ENCODE measurements at regions not wholly inside any gene's neighbourhood (a gene's known extent, or its start where the extent isn't known, plus 50 kb on each side); places are given as distances from the start of the nearest gene placed in this dataset.

DNA sequence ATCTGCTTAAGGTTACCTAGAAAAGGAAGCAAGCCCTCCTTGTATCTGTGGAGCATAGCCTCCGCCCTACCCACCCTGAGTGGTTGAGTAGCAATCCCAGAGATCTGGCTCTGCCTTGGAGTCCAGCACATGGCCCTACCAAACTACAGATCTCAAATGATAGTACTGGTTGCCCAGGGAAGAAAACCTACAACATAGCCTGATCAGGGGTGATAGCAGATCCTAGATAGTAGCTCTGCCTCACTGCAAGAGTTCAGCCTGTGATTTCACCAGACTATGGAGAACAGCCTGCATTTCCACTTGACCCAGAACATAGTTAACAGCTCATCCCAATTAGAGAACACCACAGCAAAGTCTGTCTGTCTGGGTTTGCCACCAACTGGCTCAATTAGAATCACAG is 279.5 kb downstream of the ETNK1 start:
- no peak for TF ChIP-seq EZH2phosphoT487 (IDR thresholded peaks at IDR 0.05; ENCODE audit: borderline replicate concordance, low read depth, low read length)
- TF ChIP-seq, protein P1, sequence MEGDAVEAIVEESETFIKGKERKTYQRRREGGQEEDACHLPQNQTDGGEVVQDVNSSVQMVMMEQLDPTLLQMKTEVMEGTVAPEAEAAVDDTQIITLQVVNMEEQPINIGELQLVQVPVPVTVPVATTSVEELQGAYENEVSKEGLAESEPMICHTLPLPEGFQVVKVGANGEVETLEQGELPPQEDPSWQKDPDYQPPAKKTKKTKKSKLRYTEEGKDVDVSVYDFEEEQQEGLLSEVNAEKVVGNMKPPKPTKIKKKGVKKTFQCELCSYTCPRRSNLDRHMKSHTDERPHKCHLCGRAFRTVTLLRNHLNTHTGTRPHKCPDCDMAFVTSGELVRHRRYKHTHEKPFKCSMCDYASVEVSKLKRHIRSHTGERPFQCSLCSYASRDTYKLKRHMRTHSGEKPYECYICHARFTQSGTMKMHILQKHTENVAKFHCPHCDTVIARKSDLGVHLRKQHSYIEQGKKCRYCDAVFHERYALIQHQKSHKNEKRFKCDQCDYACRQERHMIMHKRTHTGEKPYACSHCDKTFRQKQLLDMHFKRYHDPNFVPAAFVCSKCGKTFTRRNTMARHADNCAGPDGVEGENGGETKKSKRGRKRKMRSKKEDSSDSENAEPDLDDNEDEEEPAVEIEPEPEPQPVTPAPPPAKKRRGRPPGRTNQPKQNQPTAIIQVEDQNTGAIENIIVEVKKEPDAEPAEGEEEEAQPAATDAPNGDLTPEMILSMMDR (conservative IDR thresholded peaks at IDR 0.05; ENCODE audit: low read length), result no peak
- POLR2A ChIA-PET, result interaction anchor here (0.6 kb wide), 1 partner anchor 592 kb away, joined by 5 read pairs; no protein-coding TSS in a partner anchor
- Histone ChIP-seq H3K9me3 (ENCODE audit: low read length) (no peaks in the 10 kb centered on the region), H4K20me1 (ENCODE audit: insufficient read depth, low read length) (no peaks in the 10 kb centered on the region), H3K27ac (ENCODE audit: low read depth, low read length, poor library complexity, severe bottlenecking) (no peak overlapping the region), H3K4me3 (ENCODE audit: low read depth, low read length, poor library complexity, severe bottlenecking) (no peak overlapping the region), H2AFZ (ENCODE audit: low read length) (no peak overlapping the region), H3K79me2 (ENCODE audit: insufficient read depth, low read depth, low read length) (no peaks in the 10 kb centered on the region), H3K9me2 (ENCODE audit: insufficient read depth, low read length) (no peaks in the 10 kb centered on the region), H3K4me2 (ENCODE audit: low read length) (no peak overlapping the region), H3K36me3 (ENCODE audit: insufficient read depth, low read length) (no peaks in the 10 kb centered on the region), H3K4me1 (ENCODE audit: insufficient read depth, low read length, poor library complexity, severe bottlenecking) (no peaks in the 10 kb centered on the region)
- no peak for DNase-seq (ENCODE audit: low spot score)
- BruUV-seq (replicated peaks), result no TSS peak
- intact Hi-C loops (cut with micrococcal nuclease; ENCODE audit: unreplicated experiment), result no loop called here
- CTCF ChIA-PET (ENCODE audit: unreplicated experiment), result no interaction called here

DNA sequence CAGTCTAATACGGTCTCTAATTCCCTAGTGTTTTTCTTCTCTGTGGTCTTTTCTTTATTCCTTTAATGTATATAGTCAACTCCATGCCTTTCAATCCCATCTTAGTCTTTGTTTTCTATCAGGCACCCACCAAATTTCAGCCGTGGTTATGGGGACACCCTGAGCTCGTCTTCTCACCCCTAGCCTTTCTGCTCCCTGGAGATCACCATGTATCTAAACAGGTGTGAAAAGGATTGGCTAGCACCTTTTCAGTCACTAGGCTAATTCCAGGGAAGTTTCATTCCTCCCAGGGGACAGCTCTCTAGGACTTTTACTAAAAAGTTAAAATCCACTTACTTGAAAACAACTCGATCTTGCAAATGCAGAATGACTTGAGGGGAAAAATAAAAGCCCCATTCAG is 291.3 kb downstream of the ETNK1 start:
- no peak for TF ChIP-seq EZH2phosphoT487 (IDR thresholded peaks at IDR 0.05; ENCODE audit: borderline replicate concordance, low read depth, low read length)
- TF ChIP-seq, protein P1 (conservative IDR thresholded peaks at IDR 0.05; ENCODE audit: low read length), result no peak
- Histone ChIP-seq H3K36me3 (ENCODE audit: insufficient read depth, low read length) (no peaks in the 10 kb centered on the region), H3K79me2 (ENCODE audit: insufficient read depth, low read depth, low read length) (no peaks in the 10 kb centered on the region), H3K9me3 (ENCODE audit: low read length) (no peaks in the 10 kb centered on the region), H3K4me3 (ENCODE audit: low read depth, low read length, poor library complexity, severe bottlenecking) (no peak overlapping the region), H3K9me2 (ENCODE audit: insufficient read depth, low read length) (no peaks in the 10 kb centered on the region), H3K4me1 (ENCODE audit: insufficient read depth, low read length, poor library complexity, severe bottlenecking) (no peaks in the 10 kb centered on the region), H3K4me2 (ENCODE audit: low read length) (no peak overlapping the region), H2AFZ (ENCODE audit: low read length) (no peak overlapping the region), H3K27ac (ENCODE audit: low read depth, low read length, poor library complexity, severe bottlenecking) (no peak overlapping the region), H4K20me1 (ENCODE audit: insufficient read depth, low read length) (no peaks in the 10 kb centered on the region)
- intact Hi-C loops (cut with micrococcal nuclease; ENCODE audit: unreplicated experiment), result no loop called here
- no peak for DNase-seq (ENCODE audit: low spot score)
- POLR2A ChIA-PET, result no interaction called here
- no TSS peak for BruUV-seq (replicated peaks)
- CTCF ChIA-PET (ENCODE audit: unreplicated experiment), result no interaction called here

DNA sequence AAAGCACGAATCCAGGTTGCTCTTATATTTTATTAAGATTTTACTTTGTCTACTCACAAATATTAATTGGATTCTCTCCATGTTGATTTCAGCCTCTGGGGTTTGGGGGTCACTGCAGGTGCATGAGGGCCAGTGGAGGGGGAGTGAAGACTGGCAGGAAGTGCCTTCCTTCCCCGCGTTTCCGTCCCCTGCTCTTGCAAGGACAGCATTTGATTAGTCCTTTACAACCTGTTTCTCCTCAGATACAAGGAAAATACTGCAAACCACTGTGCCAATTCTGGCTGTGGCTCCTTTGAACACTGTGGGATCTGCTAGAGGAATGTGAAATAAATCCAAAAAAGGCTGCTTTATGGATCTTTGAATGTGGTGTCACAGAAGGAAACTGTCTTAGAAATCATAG is 291.8 kb downstream of the ETNK1 start:
- Histone ChIP-seq H4K20me1 (ENCODE audit: insufficient read depth, low read length) (no peaks in the 10 kb centered on the region), H3K79me2 (ENCODE audit: insufficient read depth, low read depth, low read length) (no peaks in the 10 kb centered on the region), H3K4me3 (ENCODE audit: low read depth, low read length, poor library complexity, severe bottlenecking) (no peak overlapping the region), H3K36me3 (ENCODE audit: insufficient read depth, low read length) (no peaks in the 10 kb centered on the region), H2AFZ (ENCODE audit: low read length) (no peak overlapping the region), H3K4me2 (ENCODE audit: low read length) (no peak overlapping the region), H3K9me3 (ENCODE audit: low read length) (no peaks in the 10 kb centered on the region), H3K4me1 (ENCODE audit: insufficient read depth, low read length, poor library complexity, severe bottlenecking) (no peaks in the 10 kb centered on the region), H3K27ac (ENCODE audit: low read depth, low read length, poor library complexity, severe bottlenecking) (no peak overlapping the region), H3K9me2 (ENCODE audit: insufficient read depth, low read length) (no peaks in the 10 kb centered on the region)
- DNase-seq (ENCODE audit: low spot score), result no peak
- POLR2A ChIA-PET, result no interaction called here
- BruUV-seq (replicated peaks), result no TSS peak
- CTCF ChIA-PET (ENCODE audit: unreplicated experiment), result no interaction called here
- TF ChIP-seq EZH2phosphoT487 (IDR thresholded peaks at IDR 0.05; ENCODE audit: borderline replicate concordance, low read depth, low read length), result no peak
- TF ChIP-seq, protein P1 (conservative IDR thresholded peaks at IDR 0.05; ENCODE audit: low read length), result no peak
- intact Hi-C loops (cut with micrococcal nuclease; ENCODE audit: unreplicated experiment), result no loop called here
